DND-41 (cell line): ENCODE measurements at regions not wholly inside any gene's neighbourhood (a gene's known extent, or its start where the extent isn't known, plus 50 kb on each side); places are given as distances from the start of the nearest gene placed in this dataset.
"Not testable (repeated sequence)": the region's sequence is repeated elsewhere in the genome, so short reads cannot be mapped to it uniquely, and the experiment has no call there.

Source experiments
- ATAC-seq: fragments of 200-7000 bp; cut with Tn5 transposase; 3 replicates; pipeline ENCODE4 v1.9.1; 2021; ENCODE audit warnings: low read depth; ENCODE audit not compliant: insufficient read depth
- DNase-seq: peaks from one replicate; pipeline ENCODE4 v3.0.0-alpha.2; 2020
- H2AFZ ChIP-seq: 2 replicates; pipeline ENCODE4 v1.6.0; 2012; ENCODE audit warnings: low read depth, low read length
- H3K27ac ChIP-seq: 2 replicates; pipeline ENCODE4 v1.5.1; 2012; ENCODE audit warnings: low read length, inconsistent platforms
- H3K27me3 ChIP-seq: fragments of 200-600 bp; sonication (generic); 2 replicates; pipeline ENCODE4 v1.6.0; 2012; ENCODE audit warnings: low read length, mild to moderate bottlenecking, inconsistent platforms; ENCODE audit not compliant: insufficient read depth, poor library complexity
- H3K36me3 ChIP-seq: 2 replicates; pipeline ENCODE4 v1.5.1; 2012; ENCODE audit warnings: low read length, inconsistent platforms; ENCODE audit not compliant: insufficient read depth
- H3K4me1 ChIP-seq: 2 replicates; pipeline ENCODE4 v1.5.1; 2012; ENCODE audit warnings: mild to moderate bottlenecking, low read length; ENCODE audit not compliant: insufficient read depth
- H3K4me2 ChIP-seq: 2 replicates; pipeline ENCODE4 v1.6.0; 2012; ENCODE audit warnings: mild to moderate bottlenecking, moderate library complexity, low read length, inconsistent platforms; ENCODE audit not compliant: insufficient read depth
- H3K4me3 ChIP-seq, 2 experiments: fragments of 200-600 bp in 1 of 2; shearing (Covaris generic) in 1 of 2; 2 replicates each; pipeline ENCODE4 v1.5.1; 2012 to 2016; ENCODE audit warnings: inconsistent platforms in 2 of 2, low read length in 2 of 2, mild to moderate bottlenecking in 2 of 2, low read depth in 1 of 2, moderate library complexity in 1 of 2
- H3K79me2 ChIP-seq: 2 replicates; pipeline ENCODE4 v1.6.0; 2012; ENCODE audit warnings: low read length, inconsistent platforms; ENCODE audit not compliant: insufficient read depth
- H3K9ac ChIP-seq: 2 replicates; pipeline ENCODE4 v1.6.0; 2012; ENCODE audit warnings: low read depth, mild to moderate bottlenecking, inconsistent platforms, low read length, moderate library complexity
- H3K9me3 ChIP-seq: 2 replicates; pipeline ENCODE4 v1.5.1; 2012; ENCODE audit warnings: low read length, moderate library complexity, mild to moderate bottlenecking, inconsistent platforms; ENCODE audit not compliant: insufficient read depth, severe bottlenecking
- H4K20me1 ChIP-seq: 2 replicates; pipeline ENCODE4 v1.6.0; 2012; ENCODE audit warnings: low read length; ENCODE audit not compliant: insufficient read depth
- CTCF ChIP-seq: IDR thresholded peaks from 2 replicates; pipeline ENCODE4 v1.5.1; 2012; ENCODE audit warnings: borderline replicate concordance, low read length, moderate library complexity, mild to moderate bottlenecking; ENCODE audit not compliant: poor library complexity, severe bottlenecking; ENCODE audit errors: extremely low read depth
- EZH2 ChIP-seq: IDR thresholded peaks from 3 replicates; pipeline ENCODE4 v1.6.1; 2012; ENCODE audit warnings: borderline replicate concordance, low read depth, mild to moderate bottlenecking, moderate library complexity, low read length, inconsistent platforms; ENCODE audit not compliant: severe bottlenecking

GRCh38 chr9:26504057-26504456 lies 388.5 kb downstream of the CAAP1 start:
- Histone ChIP-seq H2AFZ (no peak overlapping the region), H3K4me1 (no peaks in the 10 kb centered on the region), H3K27me3 (no peaks in the 10 kb centered on the region), H3K27ac (no peak overlapping the region), H3K79me2 (no peaks in the 10 kb centered on the region), H3K36me3 (no peaks in the 10 kb centered on the region), H3K4me2 (no peak overlapping the region), H3K9me3 (no peaks in the 10 kb centered on the region), H3K4me3 (no peak overlapping the region), H3K9ac (no peak overlapping the region), H4K20me1 (no peaks in the 10 kb centered on the region)
- DNase-seq = no peak
- ATAC-seq = no peak
- TF ChIP-seq EZH2 (no peak), CTCF (no peak)

GRCh38 chr9:26502311-26502710 lies 390.3 kb downstream of the CAAP1 start:
- no peak for TF ChIP-seq EZH2
- no peak for TF ChIP-seq CTCF
- Histone ChIP-seq H4K20me1 (no peaks in the 10 kb centered on the region), H3K4me2 (no peak overlapping the region), H3K27me3 (no peaks in the 10 kb centered on the region), H2AFZ (no peak overlapping the region), H3K27ac (no peak overlapping the region), H3K9ac (no peak overlapping the region), H3K9me3 (no peaks in the 10 kb centered on the region), H3K4me3 (no peak overlapping the region), H3K36me3 (no peaks in the 10 kb centered on the region), H3K79me2 (no peaks in the 10 kb centered on the region), H3K4me1 (no peaks in the 10 kb centered on the region)
- no peak for DNase-seq
- ATAC-seq = no peak

GRCh38 chr9:26500471-26500870 lies 392.1 kb downstream of the CAAP1 start:
- TF ChIP-seq CTCF = no peak
- TF ChIP-seq EZH2 = no peak
- ATAC-seq = no peak
- no peaks in the 10 kb centered on the region for H3K27me3 ChIP-seq

GRCh38 chr9:26492608-26493521 lies 399.7 kb downstream of the CAAP1 start:
- H3K27ac ChIP-seq, H3K79me2 ChIP-seq, H3K4me2 ChIP-seq, ATAC-seq, H3K9me3 ChIP-seq, H3K36me3 ChIP-seq, H3K9ac ChIP-seq, H3K27me3 ChIP-seq, H4K20me1 ChIP-seq, H3K4me1 ChIP-seq, H2AFZ ChIP-seq, H3K4me3 ChIP-seq, DNase-seq: not testable (repeated sequence)

More at GRCh38 chr9:26500471-26500870, 392.1 kb downstream of the CAAP1 start:
- Histone ChIP-seq H3K4me1 (no peaks in the 10 kb centered on the region), H3K36me3 (no peaks in the 10 kb centered on the region), H3K9me3 (no peaks in the 10 kb centered on the region), H3K27ac (no peak overlapping the region), H4K20me1 (no peaks in the 10 kb centered on the region), H3K79me2 (no peaks in the 10 kb centered on the region), H2AFZ (no peak overlapping the region), H3K9ac (no peak overlapping the region), H3K4me2 (no peak overlapping the region), H3K4me3 (no peak overlapping the region)
- no peak for DNase-seq

GRCh38 chr9:26491922-26492607 lies 400.5 kb downstream of the CAAP1 start:
- not testable (repeated sequence) for H3K4me1 ChIP-seq, ATAC-seq, H3K4me3 ChIP-seq, H3K27ac ChIP-seq, H3K27me3 ChIP-seq, H4K20me1 ChIP-seq, H3K9me3 ChIP-seq, H2AFZ ChIP-seq, H3K9ac ChIP-seq, H3K36me3 ChIP-seq, H3K79me2 ChIP-seq, H3K4me2 ChIP-seq
- DNase-seq = peak; percentile 8
